ENCODE measurements at regions not wholly inside any gene's neighbourhood (a gene's known extent, or its start where the extent isn't known, plus 50 kb on each side); places are given as distances from the start of the nearest gene placed in this dataset.

DNA sequence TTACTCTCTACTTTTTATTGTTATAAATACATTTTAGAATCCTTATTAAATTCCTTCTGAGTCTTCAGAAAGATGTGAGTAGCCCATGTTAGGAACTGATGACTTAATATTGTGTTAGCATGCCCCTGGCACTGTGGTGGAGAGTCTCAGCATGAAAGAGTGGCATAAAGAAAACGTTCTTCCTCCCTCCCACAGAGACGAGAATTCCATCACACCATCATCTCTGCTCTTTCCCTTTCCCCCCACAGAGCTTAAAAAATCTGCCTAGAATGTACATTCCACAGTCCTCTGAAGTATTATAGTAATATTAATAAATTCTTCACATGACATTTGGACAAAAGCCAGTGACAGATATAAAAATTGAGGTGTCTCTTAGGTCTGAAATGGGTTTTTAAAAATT lies 117.8 kb upstream of the DKK2 start:
- no peak overlapping the region for H3K9ac ChIP-seq (replicated peaks; ENCODE audit: extremely low read depth, insufficient read depth, low read length)
- FAIRE-seq (no peak), DNase-seq (ENCODE audit: low read depth, low spot score) (no peak)
- H3K27ac ChIP-seq (ENCODE audit: insufficient read depth, low read depth, low read length): no peak overlapping the region
- dilution Hi-C loops (cut with MboI; ENCODE audit: extremely low pct_ligation_motif_present, low sequenced_read_pairs) (no loop called here), intact Hi-C loops (cut with micrococcal nuclease) (loop anchor here (1.0 kb wide), 1 partner anchor 60 kb away; no protein-coding TSS in a partner anchor)
- no peaks in the 10 kb centered on the region for H3K4me1 ChIP-seq (ENCODE audit: control insufficient read depth, extremely low read depth, insufficient read depth, low read length)
- peak overlapping the region; percentile 53 for H2AFZ ChIP-seq (ENCODE audit: low read depth, low read length)
- no peaks in the 10 kb centered on the region for H3K9me3 ChIP-seq (replicated peaks; ENCODE audit: control insufficient read depth, insufficient read depth, low read length)
- no peaks in the 10 kb centered on the region for H3K36me3 ChIP-seq (ENCODE audit: control insufficient read depth in 2 of 2, extremely low read depth in 1 of 2, insufficient read depth in 2 of 2, low read length in 2 of 2)
- no peaks in the 10 kb centered on the region for H3K27me3 ChIP-seq (ENCODE audit: control insufficient read depth in 2 of 2, insufficient read depth in 2 of 2, low read length in 2 of 2)
- no TSS peak for BruUV-seq (replicated peaks)
- no peaks in the 10 kb centered on the region for H3K9me1 ChIP-seq (replicated peaks; ENCODE audit: control insufficient read depth, extremely low read depth, insufficient read depth, low read length)
- H3K4me2 ChIP-seq (ENCODE audit: insufficient read depth, low read length): no peak overlapping the region
- POLR2A ChIA-PET: no interaction called here
- no peaks in the 10 kb centered on the region for H4K20me1 ChIP-seq (replicated peaks; ENCODE audit: control insufficient read depth, extremely low read depth, insufficient read depth, low read length)
- CTCF ChIA-PET: interaction anchor here (0.9 kb wide), 1 partner anchor 110 kb away, joined by 3 read pairs; no protein-coding TSS in a partner anchor
- H3K4me3 ChIP-seq (replicated peaks in 1 of 3; ENCODE audit: insufficient read depth in 1 of 3, low read depth in 1 of 3, low read length in 3 of 3): no peak overlapping the region
- TF ChIP-seq FOS (IDR thresholded peaks at IDR 0.05; ENCODE audit: borderline replicate concordance, insufficient read depth, low read length) (no peak), GATA2 (IDR thresholded peaks at IDR 0.05; ENCODE audit: insufficient read depth, insufficient read length, low read depth, low read length) (no peak), EZH2 (IDR thresholded peaks at IDR 0.05; ENCODE audit: borderline replicate concordance, low read depth, low read length, severe bottlenecking) (no peak)
- TF ChIP-seq, protein P1, sequence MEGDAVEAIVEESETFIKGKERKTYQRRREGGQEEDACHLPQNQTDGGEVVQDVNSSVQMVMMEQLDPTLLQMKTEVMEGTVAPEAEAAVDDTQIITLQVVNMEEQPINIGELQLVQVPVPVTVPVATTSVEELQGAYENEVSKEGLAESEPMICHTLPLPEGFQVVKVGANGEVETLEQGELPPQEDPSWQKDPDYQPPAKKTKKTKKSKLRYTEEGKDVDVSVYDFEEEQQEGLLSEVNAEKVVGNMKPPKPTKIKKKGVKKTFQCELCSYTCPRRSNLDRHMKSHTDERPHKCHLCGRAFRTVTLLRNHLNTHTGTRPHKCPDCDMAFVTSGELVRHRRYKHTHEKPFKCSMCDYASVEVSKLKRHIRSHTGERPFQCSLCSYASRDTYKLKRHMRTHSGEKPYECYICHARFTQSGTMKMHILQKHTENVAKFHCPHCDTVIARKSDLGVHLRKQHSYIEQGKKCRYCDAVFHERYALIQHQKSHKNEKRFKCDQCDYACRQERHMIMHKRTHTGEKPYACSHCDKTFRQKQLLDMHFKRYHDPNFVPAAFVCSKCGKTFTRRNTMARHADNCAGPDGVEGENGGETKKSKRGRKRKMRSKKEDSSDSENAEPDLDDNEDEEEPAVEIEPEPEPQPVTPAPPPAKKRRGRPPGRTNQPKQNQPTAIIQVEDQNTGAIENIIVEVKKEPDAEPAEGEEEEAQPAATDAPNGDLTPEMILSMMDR (IDR thresholded peaks at IDR 0.05; ENCODE audit: extremely low read depth in 1 of 2, insufficient read depth in 1 of 2, low read depth in 1 of 2, low read length in 2 of 2): no peak
- no peaks in the 10 kb centered on the region for H3K79me2 ChIP-seq (ENCODE audit: control insufficient read depth, insufficient read depth, low read length)

DNA sequence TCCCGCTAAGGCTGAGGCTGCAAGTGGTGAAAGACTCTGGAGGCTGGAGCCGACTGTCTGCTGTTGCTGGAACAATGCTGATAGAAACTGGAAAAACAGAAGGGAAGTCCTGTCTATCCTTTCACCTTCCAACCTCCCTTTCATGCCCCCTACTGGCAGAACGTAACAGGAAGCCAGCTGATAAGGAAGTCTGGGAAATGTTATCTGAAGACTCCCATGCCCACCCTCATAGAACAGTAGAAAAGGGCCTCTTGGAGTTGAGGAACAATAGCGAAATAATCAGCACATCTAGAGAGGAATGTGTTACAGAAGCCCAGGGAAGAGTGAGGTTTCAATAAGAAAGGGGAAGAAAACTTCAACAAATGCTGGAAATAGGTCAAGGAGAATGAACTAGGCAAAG lies 117.1 kb upstream of the DKK2 start:
- Histone ChIP-seq H3K79me2 (ENCODE audit: control insufficient read depth, insufficient read depth, low read length) (no peaks in the 10 kb centered on the region), H4K20me1 (replicated peaks; ENCODE audit: control insufficient read depth, extremely low read depth, insufficient read depth, low read length) (no peaks in the 10 kb centered on the region), H3K9ac (replicated peaks; ENCODE audit: extremely low read depth, insufficient read depth, low read length) (no peak overlapping the region), H3K4me2 (ENCODE audit: insufficient read depth, low read length) (no peak overlapping the region), H3K27ac (ENCODE audit: insufficient read depth, low read depth, low read length) (peak overlapping the region; percentile 17), H3K36me3 (ENCODE audit: control insufficient read depth in 2 of 2, extremely low read depth in 1 of 2, insufficient read depth in 2 of 2, low read length in 2 of 2) (no peaks in the 10 kb centered on the region), H3K4me1 (ENCODE audit: control insufficient read depth, extremely low read depth, insufficient read depth, low read length) (no peaks in the 10 kb centered on the region), H3K9me1 (replicated peaks; ENCODE audit: control insufficient read depth, extremely low read depth, insufficient read depth, low read length) (no peaks in the 10 kb centered on the region), H3K27me3 (ENCODE audit: control insufficient read depth in 2 of 2, insufficient read depth in 2 of 2, low read length in 2 of 2) (no peaks in the 10 kb centered on the region), H2AFZ (ENCODE audit: low read depth, low read length) (peak overlapping the region; percentile 54), H3K9me3 (replicated peaks; ENCODE audit: control insufficient read depth, insufficient read depth, low read length) (no peaks in the 10 kb centered on the region), H3K4me3 (replicated peaks in 1 of 3; ENCODE audit: insufficient read depth in 1 of 3, low read depth in 1 of 3, low read length in 3 of 3) (no peak overlapping the region)
- dilution Hi-C loops (cut with MboI; ENCODE audit: extremely low pct_ligation_motif_present, low sequenced_read_pairs) (no loop called here), intact Hi-C loops (cut with micrococcal nuclease) (loop anchor here (1.0 kb wide), 1 partner anchor 59 kb away; no protein-coding TSS in a partner anchor)
- FAIRE-seq (peak; percentile 68), DNase-seq (ENCODE audit: low read depth, low spot score) (peak; percentile 56)
- ChIA-PET POLR2A (no interaction called here), CTCF (no interaction called here)
- no peak for TF ChIP-seq POLR2A (IDR thresholded peaks at IDR 0.05; ENCODE audit: low read depth, low read length)
- no peak for TF ChIP-seq EZH2 (IDR thresholded peaks at IDR 0.05; ENCODE audit: borderline replicate concordance, low read depth, low read length, severe bottlenecking)
- TF ChIP-seq, protein P1 (IDR thresholded peaks at IDR 0.05; ENCODE audit: extremely low read depth in 1 of 2, insufficient read depth in 1 of 2, low read depth in 1 of 2, low read length in 2 of 2): peak; percentile 33 to 39
- peak; percentile 35 for TF ChIP-seq GATA2 (IDR thresholded peaks at IDR 0.05; ENCODE audit: insufficient read depth, insufficient read length, low read depth, low read length)
- TF ChIP-seq, protein P2, sequence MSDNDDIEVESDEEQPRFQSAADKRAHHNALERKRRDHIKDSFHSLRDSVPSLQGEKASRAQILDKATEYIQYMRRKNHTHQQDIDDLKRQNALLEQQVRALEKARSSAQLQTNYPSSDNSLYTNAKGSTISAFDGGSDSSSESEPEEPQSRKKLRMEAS (IDR thresholded peaks at IDR 0.05; ENCODE audit: insufficient read depth, insufficient read length): no peak
- no peak for TF ChIP-seq POLR2AphosphoS5 (IDR thresholded peaks at IDR 0.05; ENCODE audit: insufficient read depth, low read depth, low read length)
- no TSS peak for BruUV-seq (replicated peaks)
